Muscle of back (tissue), 3 donors: ENCODE measurements at regions not wholly inside any gene's neighbourhood (a gene's known extent, or its start where the extent isn't known, plus 50 kb on each side); places are given as distances from the start of the nearest gene placed in this dataset.
"Not testable (repeated sequence)": the region's sequence is repeated elsewhere in the genome, so short reads cannot be mapped to it uniquely, and the experiment has no call there.

Experiments used
- DNase-seq, 3 donors: peaks; one replicate each; pipeline versions ENCODE4 v3.0.0 to v3.0.0-alpha.2; 2013

DNA sequence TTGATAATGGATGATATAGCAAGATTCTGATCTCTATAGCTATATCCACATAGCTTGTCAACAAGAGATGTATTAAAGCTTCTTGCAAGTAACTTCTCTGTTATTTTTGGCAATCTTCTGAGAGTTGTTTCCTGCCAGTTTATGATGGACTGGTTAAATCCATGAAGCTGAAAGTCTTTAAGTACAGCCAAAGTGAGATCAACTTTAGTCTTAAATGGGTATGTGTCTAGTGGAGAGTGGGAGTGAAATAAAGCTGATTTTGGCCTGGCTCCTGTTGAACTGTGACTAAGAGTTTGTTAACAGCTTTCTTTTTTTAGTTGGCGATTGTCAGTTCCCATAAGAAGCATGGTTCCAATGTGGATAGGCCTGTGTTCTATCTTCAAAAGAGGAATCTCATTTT is 350.9 kb upstream of the PCSK5 start:
- peak in 2 of 3 donors; percentile 12 to 27 for DNase-seq

DNA sequence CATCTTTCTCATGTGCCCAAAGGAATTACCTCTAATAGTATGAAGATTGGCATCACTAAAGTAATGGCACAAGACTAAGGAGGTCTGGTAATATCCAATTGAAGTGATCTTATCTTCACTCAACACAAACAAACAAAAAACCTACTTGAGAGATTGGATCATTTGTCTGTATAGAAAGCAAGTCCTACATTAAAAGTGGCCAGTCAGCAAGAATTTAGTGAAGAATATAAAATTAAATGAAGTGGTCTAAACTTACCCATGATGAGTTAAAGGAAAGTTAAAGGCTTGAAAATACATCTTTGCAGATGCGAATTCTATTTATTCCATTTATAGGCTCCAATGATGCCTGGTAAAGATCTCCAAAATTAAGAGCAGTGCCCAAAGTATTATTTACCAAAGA is 350.3 kb upstream of the PCSK5 start:
- no peak for DNase-seq

- no peak for DNase-seq
Observed at GRCh38 chr9:75541734-75542133, 348.7 kb upstream of the PCSK5 start.

DNA sequence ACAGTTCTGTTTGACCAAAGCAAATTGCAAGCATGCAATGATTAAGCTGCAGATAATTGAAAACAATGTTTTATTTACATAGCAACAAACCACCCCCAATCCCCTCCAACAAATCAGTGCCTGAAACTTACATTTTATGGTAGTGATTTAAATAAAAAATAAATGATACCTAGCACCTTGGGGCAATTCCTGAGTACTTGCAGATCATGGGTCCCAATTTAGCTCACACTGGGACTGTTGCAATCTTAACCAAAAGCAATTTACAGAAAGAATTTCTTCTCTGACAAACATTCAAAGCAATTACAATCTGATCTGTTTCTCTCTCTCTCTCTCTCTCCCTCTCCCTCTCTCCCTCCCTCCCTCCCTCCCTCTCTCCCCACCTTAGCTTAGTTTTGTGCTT is 345.7 kb upstream of the PCSK5 start:
- no peak for DNase-seq

DNA sequence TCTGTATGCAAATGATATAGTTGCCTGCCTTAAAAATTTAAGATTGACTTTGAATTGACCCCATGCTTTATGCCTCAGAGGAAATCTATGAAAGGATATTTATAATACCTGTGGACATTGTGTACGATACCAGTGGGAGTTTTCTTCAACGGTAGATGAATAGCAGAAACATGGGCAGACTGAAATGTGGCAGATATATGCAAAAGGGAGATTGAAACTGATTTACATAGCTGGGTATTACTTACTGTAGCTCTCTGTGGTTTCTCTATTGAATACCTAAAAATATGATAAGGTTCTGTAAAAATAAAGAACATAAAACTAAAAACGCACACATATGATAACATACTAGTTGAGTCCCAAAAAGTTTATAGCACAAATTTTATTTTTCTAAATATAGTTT is 345.2 kb upstream of the PCSK5 start:
- no peak for DNase-seq

DNA sequence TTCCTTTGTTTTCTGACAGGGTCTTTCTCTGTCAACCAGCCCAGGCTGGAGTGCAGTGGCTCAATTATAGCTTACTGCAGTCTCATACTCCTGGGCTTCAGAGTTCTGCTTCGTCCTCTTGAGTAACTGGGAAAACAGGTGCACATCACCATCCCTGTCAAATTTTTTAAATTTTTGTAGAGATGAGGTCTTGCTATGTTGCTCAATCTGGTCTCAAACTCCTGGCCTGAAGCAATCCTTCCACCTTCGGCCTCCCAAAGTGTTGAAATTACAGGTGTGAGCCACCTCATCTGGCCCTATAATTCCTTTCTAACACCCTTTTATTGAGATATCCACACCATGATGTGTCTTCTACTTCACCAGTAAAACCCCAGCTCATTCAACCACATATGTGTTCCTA is 341.6 kb upstream of the PCSK5 start:
- no peak for DNase-seq

DNA sequence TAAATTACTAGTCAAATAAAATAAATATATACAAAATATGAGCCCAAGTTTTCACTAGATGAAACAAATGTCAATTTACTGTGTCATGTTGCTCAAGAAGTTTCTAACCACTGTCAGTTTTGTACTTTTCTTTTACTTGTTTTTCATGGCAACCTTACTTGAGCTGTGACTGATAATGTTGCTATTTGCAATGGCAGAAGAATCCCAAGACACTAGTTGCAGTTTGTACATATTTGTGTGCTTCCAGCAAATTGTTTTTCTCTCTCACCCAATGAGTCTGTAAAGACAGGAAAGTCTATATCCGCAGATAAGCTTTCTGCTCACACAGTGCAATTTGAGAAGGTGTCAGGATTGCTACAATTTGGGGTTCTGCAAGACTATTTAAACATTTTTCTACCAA is 338.6 kb upstream of the PCSK5 start:
- no peak for DNase-seq

DNA sequence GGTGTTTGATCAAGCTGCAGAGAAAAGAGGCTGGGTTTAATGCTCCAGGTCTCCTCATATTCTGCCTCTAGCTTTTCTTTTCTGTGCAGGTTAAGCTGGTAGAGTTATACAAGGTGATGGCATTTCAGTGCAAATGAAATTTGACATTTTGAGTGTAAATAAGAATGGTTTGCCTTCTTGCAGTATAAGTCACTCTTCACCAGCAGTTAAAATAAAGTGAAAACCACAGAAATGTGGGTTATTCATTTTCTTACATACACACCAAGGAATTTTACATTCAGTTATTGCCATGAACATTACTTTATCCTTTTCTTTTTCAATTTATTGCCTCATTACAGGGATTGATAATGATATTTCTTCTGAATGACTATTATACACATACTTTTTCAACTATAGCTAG is 337.5 kb upstream of the PCSK5 start:
- DNase-seq, result no peak

DNA sequence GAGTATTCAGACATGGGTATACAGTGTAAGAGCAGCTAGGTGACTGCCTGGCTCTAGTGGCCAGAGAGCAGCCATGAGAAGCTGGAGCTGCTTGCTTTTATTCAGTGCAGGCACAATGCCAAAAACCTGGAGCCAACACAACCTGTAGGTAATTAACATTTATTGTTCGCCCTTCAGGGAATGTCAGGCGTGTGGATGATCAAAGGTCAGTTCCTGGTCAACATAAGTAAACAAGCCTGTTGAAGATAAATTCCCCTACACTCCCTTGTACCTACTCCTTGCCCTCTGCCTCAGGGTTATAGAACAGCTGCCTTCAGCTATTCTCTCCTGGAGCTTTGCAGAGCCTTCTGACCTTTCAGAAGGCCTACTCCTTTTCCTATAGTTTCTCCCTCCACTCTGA is 323.7 kb upstream of the PCSK5 start:
- DNase-seq, result not testable (repeated sequence)

GRCh38 chr9:75570538-75570937 is 319.9 kb upstream of the PCSK5 start:
- DNase-seq, result no peak

GRCh38 chr9:75574569-75574968 is 315.9 kb upstream of the PCSK5 start:
- no peak for DNase-seq

DNA sequence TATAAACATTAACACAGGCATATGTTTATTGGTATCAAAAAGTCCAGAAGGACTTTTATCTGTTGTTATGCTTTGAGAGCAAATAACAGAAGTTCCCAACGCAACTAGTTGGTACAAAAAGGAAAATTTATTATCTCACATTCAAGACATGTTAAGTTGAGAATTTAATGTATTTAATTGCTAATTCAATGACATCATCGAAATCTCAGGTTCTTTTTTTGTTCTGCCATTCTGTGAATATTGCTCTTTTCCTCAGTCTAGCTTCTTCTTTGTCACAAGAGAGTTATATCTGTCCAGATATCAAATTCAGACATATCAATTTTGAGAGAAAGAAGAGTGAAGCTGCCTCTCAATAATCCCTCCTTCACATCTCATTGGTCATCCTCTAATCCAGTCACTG is 307.6 kb upstream of the PCSK5 start:
- DNase-seq, result no peak

DNA sequence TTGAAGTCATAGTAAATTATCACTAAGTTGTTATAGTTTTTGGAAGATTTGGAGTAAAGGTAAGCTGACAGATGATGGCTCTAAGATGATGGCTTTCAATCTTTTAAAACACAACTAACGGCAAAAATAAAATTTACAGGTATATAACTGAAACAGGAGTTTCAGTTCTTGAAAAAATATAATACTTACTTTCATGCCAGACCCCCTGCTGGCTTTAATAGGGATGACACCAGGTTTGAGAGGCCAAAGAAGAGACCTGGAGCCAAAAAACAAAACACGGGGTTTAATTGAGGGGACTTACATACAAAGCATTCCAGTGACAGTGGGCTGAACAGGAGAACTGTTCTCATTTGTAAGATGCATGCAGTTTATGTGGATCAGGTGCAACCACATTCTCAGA is 301.7 kb upstream of the PCSK5 start:
- DNase-seq, result no peak

DNA sequence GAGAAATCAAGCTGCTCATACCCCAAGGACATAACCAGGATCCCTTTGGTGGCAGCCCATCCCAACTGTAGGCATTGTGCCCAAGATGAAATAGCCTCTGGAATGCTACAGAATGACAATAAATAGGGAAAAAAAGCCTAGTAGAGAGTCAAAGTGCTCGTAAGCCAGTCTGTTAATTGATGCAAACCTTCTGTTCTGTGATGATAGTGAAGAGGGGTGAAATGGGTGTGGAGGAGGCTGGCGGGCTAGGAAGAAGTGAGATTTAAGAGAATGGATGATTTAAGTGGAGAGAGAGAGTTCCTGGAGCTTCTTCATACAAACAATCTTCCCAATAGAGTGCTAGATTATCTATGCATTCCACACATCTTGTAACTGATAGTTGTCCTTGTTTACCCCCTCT is 301.0 kb upstream of the PCSK5 start:
- no peak for DNase-seq

GRCh38 chr9:75591972-75592371 is 298.5 kb upstream of the PCSK5 start:
- DNase-seq, result peak; percentile 43 to 70 (median 49)

DNA sequence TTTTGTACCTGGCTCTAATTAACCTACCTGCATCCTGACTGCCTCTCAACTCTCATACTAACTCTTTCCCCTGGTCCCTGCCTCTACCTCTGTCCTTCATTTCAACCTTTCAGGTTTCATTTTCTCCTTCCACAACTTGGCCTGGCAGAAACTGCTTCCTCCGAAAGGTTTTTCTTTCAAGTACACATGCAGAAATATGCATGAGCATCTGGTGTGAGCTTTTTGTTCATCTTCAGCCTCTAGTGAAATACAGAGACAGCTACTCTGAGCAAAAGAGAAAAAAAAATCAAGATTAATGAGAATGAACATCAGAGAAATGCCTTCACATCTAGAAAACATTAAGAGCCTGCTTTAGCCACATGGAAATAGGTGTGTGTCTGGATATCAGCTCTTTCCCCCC is 297.9 kb upstream of the PCSK5 start:
- no peak for DNase-seq

- DNase-seq, result no peak
Observed at GRCh38 chr9:75593920-75594319, 296.6 kb upstream of the PCSK5 start.

DNA sequence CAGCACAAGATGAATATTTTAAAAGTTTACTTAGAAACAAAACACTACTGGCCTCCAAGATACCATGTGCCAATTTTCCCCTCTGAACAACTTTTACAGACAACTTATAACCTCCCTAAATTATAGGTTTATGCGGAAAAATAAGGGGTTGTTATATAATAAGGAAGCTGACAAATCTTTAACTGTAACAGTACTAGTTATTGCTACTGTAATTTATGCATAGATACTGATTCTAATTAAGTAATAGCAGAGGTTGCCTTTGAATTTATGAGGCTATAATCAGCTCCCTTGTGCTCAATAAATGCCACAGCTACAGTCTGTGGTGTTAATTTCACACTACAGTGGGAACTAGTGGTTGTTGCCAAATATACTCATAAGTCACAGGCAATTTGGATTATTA is 291.3 kb upstream of the PCSK5 start:
- DNase-seq, result peak in 1 of 3 donors; percentile 36

- no peak for DNase-seq
Observed at GRCh38 chr9:75601280-75601679, 289.2 kb upstream of the PCSK5 start.

GRCh38 chr9:75602060-75602459 is 288.4 kb upstream of the PCSK5 start:
- DNase-seq, result peak in 1 of 3 donors; percentile 28

DNA sequence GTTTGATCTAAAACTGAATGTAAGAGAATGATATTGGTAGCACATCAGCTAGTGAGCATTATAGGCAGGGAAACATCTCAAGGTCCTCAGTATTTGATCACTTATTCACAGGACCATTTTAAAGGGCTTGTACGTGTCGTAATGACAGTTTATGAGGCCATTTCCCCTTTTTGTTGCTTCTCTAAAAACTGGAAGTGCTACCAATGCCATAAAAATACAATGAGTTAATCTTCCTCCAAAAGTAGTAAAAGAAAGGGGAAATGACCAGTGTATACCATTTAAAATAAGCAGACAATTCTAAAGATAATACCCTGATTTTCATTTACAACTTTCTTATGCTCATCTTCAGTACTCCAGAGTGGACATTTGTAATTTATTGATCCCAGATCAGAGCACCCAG is 285.8 kb upstream of the PCSK5 start:
- DNase-seq, result no peak

GRCh38 chr9:75607521-75607920 is 283.0 kb upstream of the PCSK5 start:
- no peak for DNase-seq

DNA sequence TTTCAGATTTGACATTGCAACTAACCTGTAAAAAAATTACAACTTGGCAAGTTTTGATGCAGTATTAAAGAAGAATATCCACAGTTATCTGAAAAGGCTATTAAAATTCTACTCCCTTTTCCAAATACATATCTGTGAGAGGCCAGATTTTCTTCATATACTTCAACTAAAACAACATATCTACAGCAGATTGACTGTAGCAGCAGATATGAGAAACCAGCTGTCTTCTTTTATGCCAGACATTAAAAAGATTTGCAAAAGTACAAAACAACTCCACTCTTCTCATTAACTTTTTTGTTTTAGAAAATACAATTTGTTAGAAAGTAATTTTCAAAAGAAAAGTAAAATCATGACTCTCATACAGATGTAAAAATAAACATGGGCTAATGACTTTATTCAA is 281.1 kb upstream of the PCSK5 start:
- DNase-seq, result no peak

- no peak for DNase-seq
Observed at GRCh38 chr9:75610246-75610645, 280.2 kb upstream of the PCSK5 start.

DNA sequence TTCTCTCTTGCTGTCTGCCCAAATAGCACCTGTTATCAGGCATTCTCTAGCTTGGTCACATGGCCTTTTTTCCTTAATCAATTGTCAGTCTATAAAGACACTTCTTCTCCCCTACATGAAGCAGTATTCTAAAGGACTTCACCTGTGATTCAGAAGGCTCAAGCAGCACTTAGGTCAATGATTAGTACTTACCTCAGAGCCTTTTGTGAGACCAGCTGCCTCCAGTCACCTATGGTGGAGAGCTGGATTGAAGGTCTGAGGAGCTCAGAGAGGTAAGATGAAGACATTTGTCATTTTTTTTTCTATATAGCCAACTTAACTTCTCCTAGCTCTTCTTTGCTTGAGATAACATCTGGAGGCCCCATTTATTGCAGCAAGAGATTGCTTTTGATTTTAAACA is 278.3 kb upstream of the PCSK5 start:
- no peak for DNase-seq
